ENCODE measurements at regions not wholly inside any gene's neighbourhood (a gene's known extent, or its start where the extent isn't known, plus 50 kb on each side); places are given as distances from the start of the nearest gene placed in this dataset.

GRCh38 chr3:182462152-182462551, 331.2 kb upstream of the ATP11B start:
- no peak for TF ChIP-seq CTCF (IDR thresholded peaks at IDR 0.05)
- TF ChIP-seq EZH2 (IDR thresholded peaks at IDR 0.05; ENCODE audit: borderline replicate concordance, insufficient read depth, low read depth, low read length, poor library complexity, severe bottlenecking): no peak
